Ishikawa (cell line): ENCODE measurements at regions not wholly inside any gene's neighbourhood (a gene's known extent, or its start where the extent isn't known, plus 50 kb on each side); places are given as distances from the start of the nearest gene placed in this dataset.

Experiments used
- MAX ChIP-seq: IDR thresholded peaks from 2 replicates; pipeline ENCODE4 v1.6.1; 2012
- RAD21 ChIP-seq: IDR thresholded peaks from 2 replicates; pipeline ENCODE4 v1.6.1; 2012; ENCODE audit warnings: low read depth
- TF ChIP-seq, protein P1 (sequence below): IDR thresholded peaks from 2 replicates; pipeline ENCODE4 v1.6.1; 2012; ENCODE audit warnings: low read depth, mild to moderate bottlenecking

GRCh38 chr2:236393101-236393500 lies 128.9 kb upstream of the ASB18 start:
- TF ChIP-seq, protein P1, sequence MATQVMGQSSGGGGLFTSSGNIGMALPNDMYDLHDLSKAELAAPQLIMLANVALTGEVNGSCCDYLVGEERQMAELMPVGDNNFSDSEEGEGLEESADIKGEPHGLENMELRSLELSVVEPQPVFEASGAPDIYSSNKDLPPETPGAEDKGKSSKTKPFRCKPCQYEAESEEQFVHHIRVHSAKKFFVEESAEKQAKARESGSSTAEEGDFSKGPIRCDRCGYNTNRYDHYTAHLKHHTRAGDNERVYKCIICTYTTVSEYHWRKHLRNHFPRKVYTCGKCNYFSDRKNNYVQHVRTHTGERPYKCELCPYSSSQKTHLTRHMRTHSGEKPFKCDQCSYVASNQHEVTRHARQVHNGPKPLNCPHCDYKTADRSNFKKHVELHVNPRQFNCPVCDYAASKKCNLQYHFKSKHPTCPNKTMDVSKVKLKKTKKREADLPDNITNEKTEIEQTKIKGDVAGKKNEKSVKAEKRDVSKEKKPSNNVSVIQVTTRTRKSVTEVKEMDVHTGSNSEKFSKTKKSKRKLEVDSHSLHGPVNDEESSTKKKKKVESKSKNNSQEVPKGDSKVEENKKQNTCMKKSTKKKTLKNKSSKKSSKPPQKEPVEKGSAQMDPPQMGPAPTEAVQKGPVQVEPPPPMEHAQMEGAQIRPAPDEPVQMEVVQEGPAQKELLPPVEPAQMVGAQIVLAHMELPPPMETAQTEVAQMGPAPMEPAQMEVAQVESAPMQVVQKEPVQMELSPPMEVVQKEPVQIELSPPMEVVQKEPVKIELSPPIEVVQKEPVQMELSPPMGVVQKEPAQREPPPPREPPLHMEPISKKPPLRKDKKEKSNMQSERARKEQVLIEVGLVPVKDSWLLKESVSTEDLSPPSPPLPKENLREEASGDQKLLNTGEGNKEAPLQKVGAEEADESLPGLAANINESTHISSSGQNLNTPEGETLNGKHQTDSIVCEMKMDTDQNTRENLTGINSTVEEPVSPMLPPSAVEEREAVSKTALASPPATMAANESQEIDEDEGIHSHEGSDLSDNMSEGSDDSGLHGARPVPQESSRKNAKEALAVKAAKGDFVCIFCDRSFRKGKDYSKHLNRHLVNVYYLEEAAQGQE: no peak
- no peak for TF ChIP-seq MAX
- TF ChIP-seq RAD21: no peak
